Calu3 (cell line): ENCODE measurements at regions not wholly inside any gene's neighbourhood (a gene's known extent, or its start where the extent isn't known, plus 50 kb on each side); places are given as distances from the start of the nearest gene placed in this dataset.
"Not testable (repeated sequence)": the region's sequence is repeated elsewhere in the genome, so short reads cannot be mapped to it uniquely, and the experiment has no call there.

Source experiments
- BruUV-seq: library from RNA; stranded (reverse); fragments of 400-500 nt; replicated peaks from 2 replicates; lab custom pipeline; 2021; lab: Mats Ljungman, UMichigan
- CTCF ChIA-PET: fragments of 300-600 bp; sonication (Branson Sonifier 250); formaldehyde crosslinking; loops from one replicate; lab custom pipeline; 2022; ENCODE audit warnings: antibody characterized with exemption; lab: Charles Lee
- DNase-seq: peaks from one replicate; pipeline ENCODE4 v3.0.0; 2022
- H3K27ac Mint-ChIP-seq: one replicate; pipeline ENCODE4 v1.8.0; 2022; ENCODE audit warnings: mixed read lengths; ENCODE audit not compliant: unreplicated experiment
- H3K27me3 Mint-ChIP-seq: one replicate; pipeline ENCODE4 v1.8.0; 2022; ENCODE audit warnings: mixed read lengths; ENCODE audit not compliant: unreplicated experiment
- H3K36me3 Mint-ChIP-seq: one replicate; pipeline ENCODE4 v1.8.0; 2022; ENCODE audit warnings: mild to moderate bottlenecking, moderate library complexity, mixed read lengths; ENCODE audit not compliant: insufficient read depth, unreplicated experiment
- H3K4me1 Mint-ChIP-seq: one replicate; pipeline ENCODE4 v1.8.0; 2022; ENCODE audit warnings: mild to moderate bottlenecking, low read depth, mixed read lengths; ENCODE audit not compliant: unreplicated experiment
- H3K4me3 Mint-ChIP-seq: one replicate; pipeline ENCODE4 v1.8.0; 2022; ENCODE audit warnings: mild to moderate bottlenecking, low read depth, moderate library complexity, mixed read lengths; ENCODE audit not compliant: unreplicated experiment
- H3K9me3 Mint-ChIP-seq: one replicate; pipeline ENCODE4 v1.8.0; 2022; ENCODE audit warnings: low read depth, mixed read lengths; ENCODE audit not compliant: unreplicated experiment
- intact Hi-C: fragments of 100-400 bp; cut with micrococcal nuclease; formaldehyde crosslinking; loops from one replicate; pipeline ENCODE4 v1.10.0; 2022; ENCODE audit not compliant: unreplicated experiment
- TF ChIP-seq, protein P1 (sequence below): fragments of 200-600 bp; IDR thresholded peaks from one replicate; pipeline ENCODE4 v1.8.0; 2022; ENCODE audit warnings: antibody characterized with exemption; ENCODE audit not compliant: unreplicated experiment

DNA sequence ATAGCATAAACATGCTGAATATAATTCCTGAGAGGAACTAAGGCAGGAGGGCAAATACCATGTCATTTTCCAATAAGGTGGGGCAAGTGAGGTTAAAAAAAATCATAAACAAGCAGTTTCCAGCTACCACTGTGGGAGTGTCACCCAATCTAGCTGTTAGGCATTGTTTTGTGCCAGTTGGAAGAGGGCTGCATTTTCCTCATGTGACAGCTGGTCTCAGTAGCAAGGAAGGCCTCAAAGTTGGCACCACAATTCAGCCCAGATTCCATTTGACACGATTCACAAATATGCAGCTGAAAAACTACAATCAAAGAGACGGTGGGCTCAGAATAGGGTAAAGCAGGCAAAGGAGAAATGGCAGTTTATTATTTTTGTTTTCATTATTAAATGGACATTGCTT lies 636.1 kb downstream of the KIF4B start:
- intact Hi-C loops: no loop called here
- H3K4me3 Mint-ChIP-seq: no peak overlapping the region

DNA sequence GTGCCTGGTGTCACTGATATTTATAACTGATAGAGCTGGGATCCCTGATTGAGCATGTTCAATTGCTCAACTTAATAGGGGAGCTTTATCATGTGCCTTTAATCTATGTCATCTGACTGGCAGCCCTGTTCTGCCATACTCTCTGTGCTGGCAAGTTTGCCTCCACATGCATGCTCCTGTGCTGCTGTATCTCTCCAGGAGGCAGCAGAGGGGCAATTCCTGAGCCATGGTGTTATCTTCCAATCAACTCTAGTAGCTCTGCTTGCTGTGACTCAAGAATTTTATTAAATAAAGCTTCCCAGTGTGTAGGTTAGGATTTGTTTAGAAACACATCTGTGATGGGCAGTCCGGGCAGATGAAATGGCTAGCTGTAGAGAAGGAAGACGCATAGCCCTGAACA lies 642.0 kb downstream of the KIF4B start:
- H3K27me3 Mint-ChIP-seq: no peaks in the 10 kb centered on the region

More for the DNA sequence above, 636.1 kb downstream of the KIF4B start:
- BruUV-seq: no TSS peak
- Mint-ChIP-seq H3K9me3 (peaks cover 9% of the 10 kb centered on the region), H3K27me3 (no peaks in the 10 kb centered on the region), H3K27ac (no peak overlapping the region), H3K36me3 (no peaks in the 10 kb centered on the region), H3K4me1 (no peaks in the 10 kb centered on the region)
- CTCF ChIA-PET: no interaction called here
- no peak for DNase-seq
- TF ChIP-seq, protein P1, sequence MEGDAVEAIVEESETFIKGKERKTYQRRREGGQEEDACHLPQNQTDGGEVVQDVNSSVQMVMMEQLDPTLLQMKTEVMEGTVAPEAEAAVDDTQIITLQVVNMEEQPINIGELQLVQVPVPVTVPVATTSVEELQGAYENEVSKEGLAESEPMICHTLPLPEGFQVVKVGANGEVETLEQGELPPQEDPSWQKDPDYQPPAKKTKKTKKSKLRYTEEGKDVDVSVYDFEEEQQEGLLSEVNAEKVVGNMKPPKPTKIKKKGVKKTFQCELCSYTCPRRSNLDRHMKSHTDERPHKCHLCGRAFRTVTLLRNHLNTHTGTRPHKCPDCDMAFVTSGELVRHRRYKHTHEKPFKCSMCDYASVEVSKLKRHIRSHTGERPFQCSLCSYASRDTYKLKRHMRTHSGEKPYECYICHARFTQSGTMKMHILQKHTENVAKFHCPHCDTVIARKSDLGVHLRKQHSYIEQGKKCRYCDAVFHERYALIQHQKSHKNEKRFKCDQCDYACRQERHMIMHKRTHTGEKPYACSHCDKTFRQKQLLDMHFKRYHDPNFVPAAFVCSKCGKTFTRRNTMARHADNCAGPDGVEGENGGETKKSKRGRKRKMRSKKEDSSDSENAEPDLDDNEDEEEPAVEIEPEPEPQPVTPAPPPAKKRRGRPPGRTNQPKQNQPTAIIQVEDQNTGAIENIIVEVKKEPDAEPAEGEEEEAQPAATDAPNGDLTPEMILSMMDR: no peak

DNA sequence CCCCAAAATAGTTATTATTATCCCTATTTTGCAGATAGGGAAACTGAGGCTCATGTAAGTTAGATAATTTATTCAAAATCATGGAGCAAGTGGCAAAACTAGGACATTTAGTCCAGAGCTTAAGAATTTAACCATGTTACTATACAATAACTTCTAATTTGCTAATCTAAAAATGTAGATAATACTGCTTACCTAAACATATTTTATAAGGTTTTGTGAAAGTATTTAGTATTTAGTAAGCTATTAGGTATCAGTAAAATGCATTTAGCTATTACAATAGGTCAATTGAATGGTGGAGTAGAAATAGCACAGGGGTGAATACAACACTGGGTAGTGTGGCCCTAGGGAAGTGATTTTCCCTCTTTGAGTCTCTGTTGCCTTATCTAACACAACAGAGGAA lies 648.3 kb downstream of the KIF4B start:
- CTCF ChIA-PET: no interaction called here
- intact Hi-C loops: no loop called here
- no peak for DNase-seq
- H3K27ac Mint-ChIP-seq: no peak overlapping the region
- no peaks in the 10 kb centered on the region for H3K36me3 Mint-ChIP-seq
- no peaks in the 10 kb centered on the region for H3K4me1 Mint-ChIP-seq
- no peaks in the 10 kb centered on the region for H3K27me3 Mint-ChIP-seq
- TF ChIP-seq, protein P1: no peak
- peaks cover 10% of the 10 kb centered on the region for H3K9me3 Mint-ChIP-seq
- no peak overlapping the region for H3K4me3 Mint-ChIP-seq
- no TSS peak for BruUV-seq

More for the DNA sequence above, 642.0 kb downstream of the KIF4B start:
- Mint-ChIP-seq H3K36me3 (no peaks in the 10 kb centered on the region), H3K4me3 (no peak overlapping the region), H3K27ac (no peak overlapping the region), H3K9me3 (peaks cover 9% of the 10 kb centered on the region), H3K4me1 (no peaks in the 10 kb centered on the region)
- TF ChIP-seq, protein P1: no peak
- DNase-seq: no peak
- intact Hi-C loops: no loop called here
- BruUV-seq: no TSS peak
- CTCF ChIA-PET: no interaction called here

DNA sequence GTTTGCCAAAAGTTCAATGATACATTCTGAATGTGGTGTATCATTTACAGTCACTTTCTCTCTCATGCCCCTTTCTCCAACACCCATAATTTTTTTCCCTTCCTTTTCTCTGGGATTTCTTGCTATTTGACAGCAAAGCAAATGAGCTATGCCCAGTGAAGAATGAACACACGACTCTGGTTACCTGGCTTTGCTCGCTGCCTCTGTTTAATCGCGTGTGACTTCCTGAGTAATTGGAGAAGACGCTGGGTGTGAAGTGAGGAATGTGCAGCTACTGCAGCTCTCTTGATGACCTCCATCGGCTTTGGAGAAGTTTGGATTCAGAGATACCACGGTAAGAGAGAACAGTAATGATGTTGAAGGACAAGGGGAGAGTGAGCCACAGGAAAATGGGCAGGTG lies 651.8 kb downstream of the KIF4B start:
- peaks cover 17% of the 10 kb centered on the region for H3K9me3 Mint-ChIP-seq
- CTCF ChIA-PET: no interaction called here
- no peak overlapping the region for H3K4me3 Mint-ChIP-seq
- BruUV-seq: no TSS peak
- no peaks in the 10 kb centered on the region for H3K36me3 Mint-ChIP-seq
- no peaks in the 10 kb centered on the region for H3K27me3 Mint-ChIP-seq
- intact Hi-C loops: no loop called here
- H3K27ac Mint-ChIP-seq: no peak overlapping the region
- TF ChIP-seq, protein P1: no peak
- DNase-seq: no peak
- no peaks in the 10 kb centered on the region for H3K4me1 Mint-ChIP-seq

DNA sequence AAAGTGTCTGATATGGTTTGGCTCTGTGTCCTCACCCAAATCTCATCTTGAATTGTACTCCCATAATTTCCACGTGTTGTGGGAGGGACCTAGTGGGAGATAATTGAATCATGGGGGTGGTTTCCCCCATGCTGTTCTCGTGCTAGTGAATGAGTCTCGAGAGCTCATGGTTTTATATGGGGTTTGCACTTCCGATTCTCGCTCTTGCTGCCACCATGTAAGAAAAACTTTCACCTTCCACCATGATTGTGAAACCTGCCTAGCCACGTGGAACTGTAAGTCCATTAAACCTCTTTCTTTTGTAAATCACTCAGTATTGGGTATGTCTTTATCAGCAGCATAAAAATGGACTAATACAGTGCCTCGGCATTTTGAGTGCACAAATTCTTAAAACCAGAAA lies 655.0 kb upstream of the SGCD start:
- H3K9me3 Mint-ChIP-seq: peaks cover 14% of the 10 kb centered on the region
- BruUV-seq, H3K4me1 Mint-ChIP-seq, H3K27ac Mint-ChIP-seq, CTCF ChIA-PET, H3K36me3 Mint-ChIP-seq, H3K27me3 Mint-ChIP-seq, intact Hi-C loops, DNase-seq, H3K4me3 Mint-ChIP-seq: not testable (repeated sequence)
